Retina (tissue), 1 donor: ENCODE measurements at regions not wholly inside any gene's neighbourhood (a gene's known extent, or its start where the extent isn't known, plus 50 kb on each side); places are given as distances from the start of the nearest gene placed in this dataset.

Experiments
- DNase-seq: peaks from one replicate; pipeline ENCODE4 v3.0.0-alpha.2; 2016

GRCh38 chr9:115629879-115630840 is 512.2 kb upstream of the TNC start:
- DNase-seq = peak; percentile 28

DNA sequence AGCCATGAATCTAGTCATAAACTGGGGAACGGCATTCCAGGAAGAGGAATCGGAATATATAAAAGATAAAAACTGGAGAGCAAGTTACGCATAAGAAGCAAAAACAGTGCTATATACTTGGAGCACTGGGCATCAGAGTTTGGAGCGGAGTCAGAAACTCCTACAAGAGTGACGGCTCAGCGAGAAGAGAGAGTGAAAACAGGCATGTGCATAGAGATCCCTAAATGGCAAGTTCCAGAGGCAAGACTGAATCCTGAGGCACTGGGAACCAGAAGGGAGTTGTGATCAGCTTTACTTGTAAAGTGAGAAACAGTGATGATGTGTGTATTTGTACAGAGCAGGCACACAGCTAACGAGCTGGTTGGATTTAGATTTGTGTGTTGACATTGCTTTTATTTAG is 514.4 kb upstream of the TNC start:
- no peak for DNase-seq

- no peak for DNase-seq
Measured at GRCh38 chr9:115633104-115633503, 515.1 kb upstream of the TNC start.

DNA sequence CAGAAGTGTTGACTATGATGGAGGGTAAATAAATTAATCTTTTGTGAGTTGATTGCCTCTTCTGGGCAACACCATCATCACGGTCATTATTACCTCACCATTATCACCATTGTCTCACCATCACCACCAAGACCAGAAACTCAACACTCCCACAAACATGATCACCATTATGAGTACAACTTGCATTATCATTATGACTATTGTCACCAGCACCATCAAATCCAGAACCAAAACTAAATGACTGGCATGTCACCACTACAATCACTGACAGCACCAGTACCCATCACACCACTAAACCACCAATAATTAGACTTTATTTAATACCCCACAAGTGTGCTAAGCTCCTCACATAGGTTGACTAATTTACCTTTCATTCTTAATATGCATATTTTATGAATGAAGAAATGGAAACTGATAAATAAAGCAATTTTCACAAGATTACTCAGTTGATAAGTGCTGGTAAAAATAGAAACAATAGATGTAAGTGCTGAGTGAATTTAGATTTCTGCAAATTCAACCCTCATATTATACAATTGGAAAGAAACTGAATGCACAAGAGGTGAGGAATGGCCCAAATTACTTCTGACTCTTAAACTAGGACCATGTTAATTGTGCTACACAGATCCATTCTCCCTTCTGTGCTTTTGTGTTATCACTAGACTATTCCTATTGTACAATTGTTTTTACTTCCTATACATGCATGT is 517.8 kb upstream of the PAPPA start:
- no peak for DNase-seq

DNA sequence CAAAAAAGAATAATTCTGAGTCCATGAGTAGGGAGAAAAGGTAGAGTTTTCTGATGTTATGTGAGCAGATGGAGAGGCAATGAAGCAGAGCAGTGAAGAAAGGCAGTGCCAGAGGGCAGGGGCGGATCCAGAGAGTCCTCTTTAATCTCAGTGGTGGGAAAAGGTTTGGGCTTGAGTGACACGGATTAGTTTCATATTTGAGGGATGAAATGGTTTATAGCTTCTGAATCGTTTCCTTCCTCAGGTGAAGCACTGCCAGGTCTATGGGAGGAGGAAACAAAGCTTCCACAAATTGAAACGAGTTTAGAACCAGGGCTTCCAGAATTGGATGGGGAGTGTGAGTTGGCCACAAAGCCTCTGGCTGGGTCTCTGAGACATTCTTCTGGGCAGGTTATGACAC is 517.0 kb upstream of the PAPPA start:
- no peak for DNase-seq

GRCh38 chr9:115637661-115638060 is 515.9 kb upstream of the PAPPA start:
- DNase-seq = no peak

- DNase-seq = no peak
Measured at GRCh38 chr9:115640887-115641286, 512.7 kb upstream of the PAPPA start.

GRCh38 chr9:115642285-115642684 is 511.3 kb upstream of the PAPPA start:
- no peak for DNase-seq

GRCh38 chr9:115643948-115644727 is 509.5 kb upstream of the PAPPA start:
- no peak for DNase-seq

DNA sequence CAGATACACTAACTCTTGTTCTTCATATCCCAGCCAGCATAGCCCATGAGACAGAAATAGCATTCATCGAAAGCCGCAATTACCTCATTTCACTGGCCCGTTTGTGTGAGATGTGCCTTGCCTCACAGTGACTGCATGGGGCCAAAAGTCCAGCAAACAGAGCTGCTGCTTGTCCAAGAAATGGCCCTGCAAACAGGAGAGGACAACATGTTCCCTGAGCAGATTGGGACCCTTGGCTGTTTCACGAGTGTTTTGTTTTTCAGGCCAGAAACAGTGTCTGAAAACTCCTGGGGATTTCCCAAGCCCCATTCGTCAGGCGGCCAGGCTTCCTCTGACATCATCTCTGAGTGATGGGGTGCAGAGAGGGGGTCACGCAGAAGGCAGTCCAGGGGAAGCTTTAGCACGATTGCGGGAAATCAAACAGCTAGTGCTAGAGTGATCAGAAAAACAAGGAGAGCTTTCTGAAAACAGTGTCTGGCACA is 503.6 kb upstream of the PAPPA start:
- no peak for DNase-seq

DNA sequence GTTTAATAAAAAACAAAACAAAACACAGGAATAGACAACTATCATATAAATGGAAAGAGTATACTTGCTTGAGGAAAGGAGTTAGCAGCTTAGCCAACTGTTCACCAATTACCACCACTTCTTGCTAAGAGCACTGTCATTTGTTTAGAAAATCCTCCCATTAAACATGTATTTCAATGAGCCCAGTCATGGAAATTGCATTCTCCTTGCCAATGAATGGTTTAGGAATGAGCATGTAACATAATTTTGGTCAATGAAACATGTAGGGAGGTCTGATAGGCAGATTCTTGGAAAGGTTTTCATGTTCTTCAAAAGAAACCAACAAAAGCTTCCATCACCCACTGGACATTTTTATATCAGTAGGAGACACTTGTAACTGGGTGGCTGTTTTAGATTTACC is 502.8 kb upstream of the PAPPA start:
- DNase-seq = no peak

DNA sequence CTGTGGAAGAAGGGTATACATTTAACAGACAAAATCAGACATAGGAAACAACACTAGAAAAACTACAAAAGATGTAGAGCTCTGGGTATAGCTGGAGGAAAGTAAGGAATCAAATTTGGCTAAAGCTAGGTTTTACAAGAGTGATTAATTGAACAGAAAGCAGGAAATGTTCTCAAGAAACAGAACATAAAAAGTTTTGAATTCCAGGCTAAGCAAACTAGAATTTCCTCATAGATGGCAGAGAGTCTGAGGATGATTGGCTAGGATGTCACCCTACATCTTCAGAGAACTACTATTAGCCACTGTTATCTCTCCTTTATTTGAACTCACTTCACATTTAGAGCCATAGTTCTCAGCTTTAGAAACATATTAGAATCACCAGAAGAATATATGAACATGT is 502.1 kb upstream of the PAPPA start:
- DNase-seq = no peak

GRCh38 chr9:115653171-115653606 is 500.4 kb upstream of the PAPPA start:
- no peak for DNase-seq

GRCh38 chr9:115657695-115658094 is 495.9 kb upstream of the PAPPA start:
- no peak for DNase-seq

GRCh38 chr9:115665519-115665918 is 488.1 kb upstream of the PAPPA start:
- no peak for DNase-seq

- no peak for DNase-seq
Measured at GRCh38 chr9:115668521-115668920, 485.1 kb upstream of the PAPPA start.

- DNase-seq = no peak
Measured at GRCh38 chr9:115671236-115671962, 482.2 kb upstream of the PAPPA start.

DNA sequence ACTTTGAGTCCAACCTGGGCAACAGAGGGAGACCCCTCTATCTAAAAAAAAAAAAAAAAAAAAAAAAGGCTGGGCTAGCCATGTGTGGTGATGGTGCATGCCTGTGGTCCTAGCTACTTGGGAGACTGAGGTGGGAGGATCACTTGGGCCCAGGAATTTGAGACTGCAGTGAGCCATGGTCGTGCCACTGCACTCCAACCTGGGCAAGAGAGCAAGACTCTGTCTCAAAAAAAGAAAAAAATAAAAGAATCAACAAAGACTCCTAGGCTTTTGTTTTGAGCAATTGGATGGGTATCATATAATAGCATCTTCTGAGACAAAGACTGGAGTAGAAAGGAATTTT is 481.7 kb upstream of the PAPPA start:
- DNase-seq = no peak

DNA sequence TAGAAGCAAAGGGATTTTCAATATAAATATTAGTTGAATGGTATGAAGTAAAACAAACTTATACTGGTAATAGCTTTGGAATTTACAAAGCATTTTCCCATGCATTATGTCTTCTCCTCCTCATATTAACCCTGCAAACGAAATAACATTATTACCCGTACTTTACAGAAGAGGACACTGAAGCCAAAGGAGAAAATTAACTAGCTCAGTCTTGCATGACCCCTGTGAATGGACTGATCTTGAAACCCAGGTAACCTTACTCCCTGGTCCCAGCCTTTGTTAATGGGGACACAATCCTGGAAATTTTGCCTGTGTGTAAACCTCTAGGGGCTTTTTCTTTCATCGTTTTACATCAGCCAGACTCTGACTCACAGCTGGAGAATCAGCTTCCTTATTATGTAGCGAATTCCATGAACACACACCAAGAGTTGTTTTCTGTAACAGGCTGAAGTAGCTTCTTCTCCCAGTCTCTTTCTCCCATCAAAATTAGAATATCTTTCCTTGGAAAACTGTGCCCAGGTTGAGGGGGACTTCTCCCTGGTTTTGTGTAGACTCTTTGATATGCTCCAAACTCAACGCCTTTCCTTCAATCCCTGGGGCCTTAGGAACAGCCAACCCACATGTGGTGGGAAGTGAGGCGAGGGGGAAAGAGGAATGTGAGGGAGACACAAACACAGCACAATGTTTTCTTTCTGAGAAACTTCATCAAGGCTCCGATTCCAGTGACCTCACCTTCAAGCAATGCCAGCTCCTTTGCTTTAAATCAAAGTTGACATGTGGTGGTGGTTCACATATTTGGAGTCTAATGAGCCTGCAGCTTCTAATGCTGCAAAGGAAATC is 480.9 kb upstream of the PAPPA start:
- peak; percentile 38 for DNase-seq

GRCh38 chr9:115673599-115673998 is 480.0 kb upstream of the PAPPA start:
- no peak for DNase-seq

- DNase-seq = no peak
Measured at GRCh38 chr9:115674091-115674490, 479.5 kb upstream of the PAPPA start.

DNA sequence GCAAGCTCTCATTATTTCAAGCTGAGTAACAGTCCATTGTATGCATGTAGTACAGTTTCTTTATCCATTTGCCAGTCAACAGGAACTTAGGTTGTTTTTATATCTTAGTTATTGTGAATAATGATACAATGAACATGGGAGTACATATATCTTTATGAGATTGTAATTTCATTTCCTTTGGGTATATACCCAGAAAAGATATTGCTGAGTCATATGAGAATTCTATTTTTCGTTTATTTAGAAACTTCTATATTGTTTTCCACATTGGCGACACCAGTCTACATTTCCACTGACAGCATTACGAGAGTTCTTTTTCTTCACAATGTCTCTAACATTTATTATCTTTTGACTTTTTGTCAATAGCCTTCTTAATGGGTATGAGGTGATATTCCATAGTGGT is 477.8 kb upstream of the PAPPA start:
- no peak for DNase-seq
